B cell (primary cell): ENCODE measurements at regions not wholly inside any gene's neighbourhood (a gene's known extent, or its start where the extent isn't known, plus 50 kb on each side); places are given as distances from the start of the nearest gene placed in this dataset.

ENCODE experiments used
- EZH2 ChIP-seq: IDR thresholded peaks from 2 replicates; pipeline ENCODE4 v1.6.1; 2012; ENCODE audit warnings: borderline replicate concordance, low read depth, mild to moderate bottlenecking, moderate library complexity, low read length; ENCODE audit not compliant: insufficient read depth, poor library complexity, severe bottlenecking
- TF ChIP-seq, protein P1 (sequence below): fragments of 200-600 bp; IDR thresholded peaks from one replicate; pipeline ENCODE4 v1.8.0; 2022; ENCODE audit warnings: antibody characterized with exemption, mild to moderate bottlenecking

DNA sequence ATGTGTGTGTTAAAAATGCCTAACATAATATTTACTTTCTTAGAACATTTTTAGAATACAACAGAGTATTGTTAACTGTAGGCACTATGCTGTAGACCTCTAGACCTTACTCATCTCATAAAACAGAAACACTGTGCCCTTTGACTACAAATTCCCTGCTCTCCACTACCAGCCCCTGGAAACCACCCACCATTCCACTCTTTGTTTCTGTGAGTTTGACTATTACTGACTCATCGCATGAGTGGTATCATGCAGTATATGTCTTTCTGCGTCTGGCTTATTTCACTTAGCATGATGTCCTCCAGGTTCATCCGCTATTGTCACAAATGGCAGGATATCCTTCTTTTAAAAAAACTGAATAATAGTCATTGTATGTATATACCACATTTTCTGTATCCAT, 216.7 kb upstream of the CFAP20DC start:
- TF ChIP-seq, protein P1, sequence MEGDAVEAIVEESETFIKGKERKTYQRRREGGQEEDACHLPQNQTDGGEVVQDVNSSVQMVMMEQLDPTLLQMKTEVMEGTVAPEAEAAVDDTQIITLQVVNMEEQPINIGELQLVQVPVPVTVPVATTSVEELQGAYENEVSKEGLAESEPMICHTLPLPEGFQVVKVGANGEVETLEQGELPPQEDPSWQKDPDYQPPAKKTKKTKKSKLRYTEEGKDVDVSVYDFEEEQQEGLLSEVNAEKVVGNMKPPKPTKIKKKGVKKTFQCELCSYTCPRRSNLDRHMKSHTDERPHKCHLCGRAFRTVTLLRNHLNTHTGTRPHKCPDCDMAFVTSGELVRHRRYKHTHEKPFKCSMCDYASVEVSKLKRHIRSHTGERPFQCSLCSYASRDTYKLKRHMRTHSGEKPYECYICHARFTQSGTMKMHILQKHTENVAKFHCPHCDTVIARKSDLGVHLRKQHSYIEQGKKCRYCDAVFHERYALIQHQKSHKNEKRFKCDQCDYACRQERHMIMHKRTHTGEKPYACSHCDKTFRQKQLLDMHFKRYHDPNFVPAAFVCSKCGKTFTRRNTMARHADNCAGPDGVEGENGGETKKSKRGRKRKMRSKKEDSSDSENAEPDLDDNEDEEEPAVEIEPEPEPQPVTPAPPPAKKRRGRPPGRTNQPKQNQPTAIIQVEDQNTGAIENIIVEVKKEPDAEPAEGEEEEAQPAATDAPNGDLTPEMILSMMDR = no peak
- no peak for TF ChIP-seq EZH2
